ENCODE measurements at regions not wholly inside any gene's neighbourhood (a gene's known extent, or its start where the extent isn't known, plus 50 kb on each side); places are given as distances from the start of the nearest gene placed in this dataset.

DNA sequence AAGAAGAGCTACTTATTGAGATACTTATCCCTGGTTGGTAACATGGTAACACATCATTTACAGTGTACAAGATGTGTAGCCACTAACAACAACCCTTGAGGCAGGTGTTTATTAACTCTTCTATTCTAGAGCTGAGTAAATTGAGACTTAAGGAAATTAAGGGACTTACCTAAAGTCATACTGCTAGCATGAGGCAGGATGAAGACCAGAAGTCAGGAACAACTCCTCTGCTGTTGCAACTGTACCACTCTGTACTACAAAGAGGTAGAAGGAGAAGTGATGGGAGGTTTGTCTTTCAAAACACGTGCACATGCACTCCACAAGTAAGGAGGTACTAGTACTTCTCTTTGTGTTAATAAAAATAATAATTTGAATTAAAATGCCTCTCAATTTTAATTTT lies 79.9 kb downstream of the LLPH start:
- TF ChIP-seq, protein P1, sequence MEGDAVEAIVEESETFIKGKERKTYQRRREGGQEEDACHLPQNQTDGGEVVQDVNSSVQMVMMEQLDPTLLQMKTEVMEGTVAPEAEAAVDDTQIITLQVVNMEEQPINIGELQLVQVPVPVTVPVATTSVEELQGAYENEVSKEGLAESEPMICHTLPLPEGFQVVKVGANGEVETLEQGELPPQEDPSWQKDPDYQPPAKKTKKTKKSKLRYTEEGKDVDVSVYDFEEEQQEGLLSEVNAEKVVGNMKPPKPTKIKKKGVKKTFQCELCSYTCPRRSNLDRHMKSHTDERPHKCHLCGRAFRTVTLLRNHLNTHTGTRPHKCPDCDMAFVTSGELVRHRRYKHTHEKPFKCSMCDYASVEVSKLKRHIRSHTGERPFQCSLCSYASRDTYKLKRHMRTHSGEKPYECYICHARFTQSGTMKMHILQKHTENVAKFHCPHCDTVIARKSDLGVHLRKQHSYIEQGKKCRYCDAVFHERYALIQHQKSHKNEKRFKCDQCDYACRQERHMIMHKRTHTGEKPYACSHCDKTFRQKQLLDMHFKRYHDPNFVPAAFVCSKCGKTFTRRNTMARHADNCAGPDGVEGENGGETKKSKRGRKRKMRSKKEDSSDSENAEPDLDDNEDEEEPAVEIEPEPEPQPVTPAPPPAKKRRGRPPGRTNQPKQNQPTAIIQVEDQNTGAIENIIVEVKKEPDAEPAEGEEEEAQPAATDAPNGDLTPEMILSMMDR (IDR thresholded peaks at IDR 0.05; ENCODE audit: low read depth, low read length): no peak
- no peak for TF ChIP-seq EZH2phosphoT487 (IDR thresholded peaks at IDR 0.05; ENCODE audit: low read depth)
